ENCODE measurements at regions not wholly inside any gene's neighbourhood (a gene's known extent, or its start where the extent isn't known, plus 50 kb on each side); places are given as distances from the start of the nearest gene placed in this dataset.

DNA sequence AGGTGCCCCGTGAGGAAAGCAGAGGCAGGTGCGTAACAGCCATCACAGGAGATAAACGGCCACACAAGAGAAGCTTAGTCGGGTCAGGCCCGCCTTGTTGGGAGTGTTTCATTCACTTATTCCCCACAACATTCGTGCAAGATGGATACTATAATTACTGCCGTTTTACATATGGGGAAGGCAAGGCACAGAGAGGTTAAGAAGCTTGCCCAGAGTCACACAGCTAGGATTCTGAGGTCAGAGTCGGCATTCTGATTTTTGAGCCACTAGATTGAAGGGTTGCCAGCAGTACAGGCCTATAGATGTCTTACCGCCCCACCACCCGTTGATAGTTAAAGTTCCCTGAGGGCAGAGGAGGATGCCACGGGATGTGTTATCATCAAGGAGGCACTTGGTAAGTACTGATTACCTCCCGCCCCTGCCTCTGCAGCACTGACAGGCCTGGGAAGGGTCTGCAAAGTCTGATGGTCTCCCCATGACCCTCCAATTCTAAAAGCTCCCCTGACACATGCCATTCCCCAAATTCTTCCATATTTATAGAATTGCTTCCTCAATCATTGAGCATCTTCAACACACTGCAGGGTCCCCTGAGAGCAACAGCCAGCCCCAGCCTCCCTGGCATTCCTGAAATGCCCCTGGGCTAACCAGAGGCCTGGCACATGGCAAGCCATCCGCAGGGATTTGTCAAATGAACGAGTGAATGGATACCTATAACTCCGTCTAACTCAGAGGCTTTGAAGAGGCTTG is 74.7 kb upstream of the CLDN14 start:
- no peak for DNase-seq (ENCODE audit: low read depth in 2 of 2)

DNA sequence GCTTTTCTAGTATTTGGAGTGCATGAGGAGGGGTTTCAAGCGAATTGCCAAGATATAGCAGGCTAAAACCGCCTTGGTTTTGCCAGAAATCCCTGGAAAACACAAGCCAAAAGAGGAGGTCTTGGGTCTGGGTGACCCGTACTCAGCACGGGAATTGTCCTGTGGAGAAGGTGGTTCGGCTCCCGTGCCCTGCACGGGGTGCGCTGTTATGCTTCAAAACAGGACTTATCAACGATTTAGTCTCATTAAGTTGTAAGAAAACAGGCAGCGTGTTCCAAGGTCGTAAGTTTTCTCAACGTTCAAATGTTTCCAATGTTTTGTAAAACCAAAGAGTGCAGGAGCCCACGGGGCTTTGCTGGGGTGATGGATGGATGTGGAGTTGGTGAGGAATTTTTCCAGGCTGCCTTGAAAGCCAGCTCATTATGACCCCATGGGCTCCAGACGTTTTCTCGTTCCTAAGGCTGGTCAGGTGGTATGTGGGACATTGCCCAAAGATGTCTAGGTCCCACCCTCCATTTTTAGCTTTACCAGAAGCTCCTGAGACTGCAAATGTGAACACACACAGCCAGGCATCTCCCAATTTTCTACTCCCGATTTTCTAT is 75.4 kb upstream of the CLDN14 start:
- DNase-seq (ENCODE audit: low read depth in 2 of 2) = no peak

DNA sequence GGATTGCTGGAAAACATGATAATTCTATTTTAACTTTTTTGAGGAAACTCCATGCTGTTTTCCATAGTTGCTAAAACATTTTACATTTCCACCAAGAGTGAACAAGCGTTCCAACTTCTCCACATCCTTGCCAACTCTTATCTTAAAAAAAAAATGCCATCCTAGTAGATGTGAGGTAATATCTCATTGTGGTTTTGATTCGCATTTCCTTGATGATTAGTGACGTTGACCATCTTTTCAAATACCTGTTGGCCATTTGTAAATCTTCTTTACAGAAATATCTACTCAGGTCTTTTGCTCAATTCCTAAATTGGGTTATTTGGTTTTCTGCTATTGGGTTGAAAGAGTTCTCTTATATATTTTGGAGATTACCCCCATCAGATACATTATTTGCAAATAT is 77.4 kb upstream of the CLDN14 start:
- no peak for DNase-seq (ENCODE audit: low read depth in 2 of 2)

DNA sequence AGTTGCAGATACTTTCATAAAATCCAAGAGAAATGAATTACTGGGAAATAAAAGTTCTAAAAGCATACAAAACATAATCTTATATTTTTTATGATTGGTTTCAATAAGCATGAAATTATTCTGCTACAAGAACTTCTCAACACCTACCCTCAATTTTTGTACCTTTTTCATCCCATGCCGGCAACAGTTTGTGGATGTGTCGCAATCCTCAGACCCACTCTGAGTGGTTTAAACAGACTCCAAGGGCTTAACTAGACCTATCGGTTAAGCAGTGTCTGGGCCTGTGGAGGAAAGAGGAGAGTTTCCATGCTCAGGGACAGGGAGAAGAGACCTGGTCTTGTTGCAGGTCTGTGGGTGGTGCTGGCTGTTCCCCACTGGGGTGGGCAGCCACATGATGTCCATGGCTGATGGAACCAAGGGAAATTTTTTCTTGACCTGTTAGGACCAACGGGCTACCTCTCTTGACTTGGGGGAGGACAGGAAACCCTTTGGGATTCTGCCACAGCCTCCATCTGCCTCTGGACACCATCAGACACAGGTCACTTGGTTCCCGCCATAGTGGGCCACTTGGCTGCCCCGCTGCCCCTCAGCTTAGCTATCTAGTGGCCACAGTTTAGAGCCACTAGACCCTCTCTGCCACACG is 81.1 kb upstream of the CLDN14 start:
- DNase-seq (ENCODE audit: low read depth in 2 of 2) = no peak

DNA sequence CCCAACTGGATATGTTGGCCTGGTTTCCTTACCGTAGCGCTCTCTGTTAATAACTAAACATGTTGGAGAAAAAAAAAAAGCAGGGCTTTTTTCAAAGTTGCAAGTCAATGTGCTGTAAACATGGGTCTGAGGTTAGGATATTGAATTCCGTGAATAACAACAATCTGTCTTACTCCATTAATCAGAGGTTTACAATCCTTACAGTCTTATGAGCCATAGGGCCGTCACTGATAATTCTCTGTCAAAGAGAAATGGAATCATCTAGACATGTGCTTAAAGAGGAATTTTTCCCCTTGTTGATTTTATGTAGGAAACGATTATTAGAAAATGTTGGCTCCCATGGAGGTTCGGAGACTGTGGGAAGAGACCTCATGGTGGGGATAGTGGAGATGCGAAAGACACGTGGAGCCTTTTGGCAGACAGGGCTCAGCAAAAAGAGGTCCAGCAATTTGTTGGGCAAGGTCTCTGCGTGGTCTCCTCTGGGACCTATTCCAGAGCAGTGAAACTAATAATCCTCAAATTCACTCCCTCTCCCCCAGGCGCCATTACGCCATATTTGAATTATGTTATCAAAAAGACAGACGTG is 83.5 kb upstream of the CLDN14 start:
- DNase-seq (ENCODE audit: low read depth in 2 of 2) = no peak

DNA sequence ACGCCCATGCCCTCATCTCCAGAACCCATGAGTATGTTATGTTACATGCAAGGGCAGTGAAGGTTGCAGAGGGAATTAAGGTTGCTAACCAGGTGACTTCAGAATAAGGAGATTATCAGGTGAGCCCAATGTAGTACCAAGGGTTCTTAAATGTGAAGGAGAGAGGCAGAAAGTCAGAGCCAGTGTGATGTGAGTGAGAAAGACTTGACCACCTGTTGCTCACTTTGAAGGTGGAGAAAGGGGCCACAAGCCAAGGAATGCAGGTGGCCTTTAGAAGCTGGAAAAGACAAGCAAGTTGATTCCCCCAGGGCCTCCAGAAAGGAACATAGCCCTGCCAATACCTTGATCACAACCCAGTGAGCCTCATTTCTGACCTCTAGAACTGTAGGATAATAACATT is 84.7 kb upstream of the CLDN14 start:
- DNase-seq (ENCODE audit: low read depth in 2 of 2) = no peak

DNA sequence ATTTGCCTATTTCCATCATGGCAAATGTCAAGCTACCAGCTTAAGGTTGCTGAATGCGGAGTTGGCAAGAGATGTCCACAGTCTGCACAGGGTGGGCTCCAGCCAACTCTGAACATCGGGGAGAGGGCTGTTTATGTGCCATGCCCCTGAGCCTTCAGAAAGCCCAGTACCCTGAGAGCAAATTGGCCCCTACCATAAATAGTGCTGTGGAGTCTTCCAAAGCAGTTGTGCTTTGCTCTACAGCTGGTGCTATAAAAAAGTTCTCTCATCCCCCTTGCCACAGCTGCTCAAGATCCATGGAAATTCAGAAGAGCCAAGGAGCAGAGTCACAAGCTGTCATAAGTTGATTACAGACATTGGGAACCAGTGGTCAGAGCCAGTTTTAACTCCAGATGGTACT is 85.6 kb upstream of the CLDN14 start:
- DNase-seq (ENCODE audit: low read depth in 2 of 2) = no peak

DNA sequence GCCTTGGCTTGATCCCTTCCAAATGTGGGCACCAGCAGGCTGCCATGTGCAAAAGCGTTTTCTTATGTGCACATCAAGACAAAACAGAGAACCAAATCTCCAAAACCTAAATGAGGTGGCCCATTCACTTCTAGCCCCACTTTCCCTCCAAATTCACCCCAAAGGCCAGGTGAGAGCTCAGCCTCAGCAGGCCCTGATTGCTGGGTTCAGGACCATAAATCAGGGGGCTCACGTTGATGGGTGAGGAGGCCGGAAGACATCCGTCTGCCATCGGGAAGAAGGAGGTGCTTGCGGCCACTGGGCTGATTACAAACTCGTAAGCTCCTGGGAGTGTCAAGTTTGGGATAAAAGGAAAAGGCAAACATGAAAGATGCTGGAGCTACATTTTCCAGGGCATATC is 86.7 kb upstream of the CLDN14 start:
- DNase-seq (ENCODE audit: low read depth in 2 of 2) = no peak

DNA sequence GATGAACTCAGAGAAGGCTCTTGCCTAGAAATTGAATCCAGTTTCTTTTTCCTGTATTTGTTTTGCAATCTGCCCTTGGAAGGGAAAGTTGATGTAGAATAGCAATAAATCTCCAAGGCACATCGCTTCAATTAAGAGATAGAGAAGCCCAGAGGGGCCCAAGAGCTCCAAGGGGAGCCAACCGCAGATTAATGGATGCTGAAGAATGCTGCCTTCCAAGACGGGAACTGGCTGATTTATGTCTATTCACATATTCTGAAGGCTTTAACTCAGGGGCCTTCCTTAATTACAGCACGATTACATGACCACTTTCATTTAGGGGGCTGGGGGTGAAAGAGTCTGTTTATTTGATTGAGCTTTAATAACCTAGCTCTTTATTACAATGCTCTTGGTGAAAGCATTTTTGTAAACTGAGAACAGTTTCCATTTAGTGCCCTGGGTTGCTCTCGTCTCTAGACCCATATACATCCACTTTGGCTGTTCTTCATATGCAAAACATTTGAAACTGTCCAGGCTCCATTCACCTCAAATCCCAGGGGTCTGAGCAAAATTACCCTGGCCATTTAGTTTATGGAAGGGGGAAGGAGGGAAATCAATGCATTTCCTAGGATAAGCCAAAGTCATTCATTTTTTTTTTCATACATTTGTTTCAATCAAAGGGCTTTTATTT is 87.4 kb upstream of the CLDN14 start:
- DNase-seq (ENCODE audit: low read depth in 2 of 2) = no peak

DNA sequence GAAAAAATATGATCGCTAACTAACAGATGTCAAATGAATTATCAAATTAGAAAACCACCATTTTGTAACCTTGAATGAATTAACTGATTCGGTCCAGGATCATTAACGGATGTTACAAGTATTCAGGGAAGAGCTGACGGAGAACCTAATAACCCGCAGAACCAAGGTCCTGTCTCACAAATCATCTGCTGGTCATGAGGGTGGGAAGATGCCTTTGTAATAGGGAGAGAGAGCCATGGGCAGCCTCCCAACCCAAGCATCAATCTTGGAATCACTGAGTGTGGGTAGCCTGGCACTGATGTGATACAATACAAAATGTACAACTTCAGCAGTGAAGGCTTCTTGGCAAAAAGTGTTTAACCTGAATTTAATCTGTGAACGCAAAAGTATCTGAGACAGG is 89.6 kb upstream of the CLDN14 start:
- no peak for DNase-seq (ENCODE audit: low read depth in 2 of 2)

DNA sequence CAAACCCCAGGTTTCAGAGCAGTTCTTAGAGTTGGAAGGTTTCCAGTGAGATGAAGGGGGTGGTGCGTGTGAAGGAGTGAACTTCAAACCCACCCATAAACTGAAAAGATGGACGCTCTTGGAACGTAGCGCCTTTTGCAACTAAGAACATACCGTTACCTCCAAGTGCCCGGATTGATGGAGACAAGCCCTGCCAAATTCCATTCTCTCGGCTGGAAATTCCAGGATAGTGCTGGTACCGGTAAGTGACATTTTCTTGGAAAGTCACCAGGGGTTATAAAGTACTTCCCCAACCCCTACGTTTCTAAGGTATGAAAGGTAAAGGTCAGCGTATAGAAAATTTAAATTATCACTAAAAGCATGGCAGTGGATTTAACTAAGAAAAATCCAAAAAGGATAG is 91.6 kb upstream of the CLDN14 start:
- DNase-seq (ENCODE audit: low read depth in 2 of 2) = no peak

DNA sequence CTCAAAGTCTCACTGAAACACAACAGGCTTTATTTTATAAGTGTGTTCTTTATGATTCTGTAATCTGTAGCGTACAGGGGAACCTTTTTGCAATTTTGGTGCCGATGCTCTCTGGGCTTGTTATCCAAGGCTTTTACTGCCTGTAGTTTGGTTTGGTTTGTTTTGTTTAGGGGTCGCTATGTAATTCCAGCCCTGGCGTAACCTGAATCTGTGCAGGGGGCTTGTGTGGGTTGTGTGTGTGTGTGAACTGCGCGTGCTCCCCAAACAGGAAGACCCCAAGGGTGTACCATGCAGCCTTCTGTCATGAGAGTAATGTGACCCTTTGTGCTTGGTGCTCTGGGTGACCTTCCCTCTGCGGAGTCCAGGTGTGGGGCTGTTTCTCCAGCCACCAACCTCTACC is 92.1 kb upstream of the CLDN14 start:
- no peak for DNase-seq (ENCODE audit: low read depth in 2 of 2)

DNA sequence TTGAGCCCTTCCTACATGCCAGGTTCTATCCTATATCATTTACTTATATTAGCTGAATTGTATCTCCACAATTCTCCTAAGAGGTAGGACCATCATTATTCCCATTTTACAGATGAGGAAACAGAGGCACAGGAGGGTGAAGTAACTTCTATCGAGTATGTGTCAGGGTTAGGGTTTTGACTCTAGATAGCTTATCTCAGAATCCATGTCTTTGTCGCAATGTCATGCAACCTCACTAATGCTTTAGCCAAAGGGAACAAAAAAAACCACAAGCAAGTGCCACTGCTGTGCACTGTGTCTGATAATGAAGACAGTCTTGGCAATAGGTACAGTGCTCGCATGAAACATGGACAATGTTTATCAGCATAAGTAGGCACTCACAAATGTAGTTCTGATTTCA is 95.4 kb upstream of the CLDN14 start:
- no peak for DNase-seq (ENCODE audit: low read depth in 2 of 2)

DNA sequence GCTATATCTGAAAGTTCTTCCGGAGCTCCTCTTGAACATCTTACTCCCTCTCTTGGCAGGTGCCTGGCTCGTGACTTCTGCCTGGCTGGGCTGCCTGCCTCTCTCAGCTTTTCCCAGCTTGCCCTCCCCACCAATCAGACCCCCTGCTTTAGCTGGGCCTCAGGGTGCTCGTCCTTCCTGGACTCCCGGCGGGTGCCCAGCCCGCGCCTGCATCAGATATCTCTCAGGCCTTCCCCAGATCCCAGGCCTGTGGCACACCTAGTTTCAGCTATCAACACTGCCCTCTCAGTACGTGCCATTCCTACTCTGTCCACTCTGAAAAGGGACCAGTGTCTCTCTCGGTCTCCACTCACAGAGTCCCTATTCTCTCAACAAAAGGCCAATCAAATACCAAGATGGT is 96.5 kb upstream of the CLDN14 start:
- no peak for DNase-seq (ENCODE audit: low read depth in 2 of 2)

DNA sequence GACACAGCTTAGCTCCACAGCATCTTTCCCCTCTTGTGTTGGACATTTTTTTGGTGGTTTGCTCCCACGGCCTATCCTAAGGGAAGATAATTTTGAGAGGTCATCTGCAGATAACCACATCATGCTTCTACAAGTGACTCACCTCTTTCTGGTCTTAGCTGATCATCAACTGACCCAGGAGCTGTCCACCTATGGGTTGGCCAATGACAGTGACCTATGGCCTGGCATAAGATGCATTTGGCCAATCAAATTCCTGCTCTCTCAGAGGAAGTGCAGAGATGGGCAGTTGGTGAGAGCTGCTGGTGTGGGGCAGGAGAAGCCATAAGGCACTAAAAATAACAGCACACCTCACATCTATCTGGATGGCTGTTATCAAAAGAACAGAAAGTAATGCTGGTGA is 100.0 kb upstream of the CLDN14 start:
- no peak for DNase-seq (ENCODE audit: low read depth in 2 of 2)

DNA sequence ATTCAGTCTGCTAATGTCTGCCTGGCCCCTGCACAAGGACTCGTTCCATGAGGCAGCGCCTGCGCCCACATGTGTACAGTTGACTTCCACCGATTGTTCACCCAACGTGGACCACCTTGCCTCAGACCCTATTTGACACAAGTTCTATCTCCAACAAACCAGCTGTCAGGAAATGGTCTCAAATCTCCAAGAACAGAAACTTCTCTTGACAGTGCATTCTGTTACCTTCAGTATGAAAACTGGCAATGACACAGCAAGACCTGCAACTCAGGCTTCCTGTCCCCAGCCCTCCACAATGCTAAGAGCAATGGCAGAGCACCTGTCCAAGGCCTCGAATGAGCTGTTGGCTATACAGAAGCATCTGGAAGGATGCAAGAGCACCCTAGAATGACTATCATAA is 102.3 kb upstream of the CLDN14 start:
- DNase-seq (ENCODE audit: low read depth in 2 of 2) = no peak

DNA sequence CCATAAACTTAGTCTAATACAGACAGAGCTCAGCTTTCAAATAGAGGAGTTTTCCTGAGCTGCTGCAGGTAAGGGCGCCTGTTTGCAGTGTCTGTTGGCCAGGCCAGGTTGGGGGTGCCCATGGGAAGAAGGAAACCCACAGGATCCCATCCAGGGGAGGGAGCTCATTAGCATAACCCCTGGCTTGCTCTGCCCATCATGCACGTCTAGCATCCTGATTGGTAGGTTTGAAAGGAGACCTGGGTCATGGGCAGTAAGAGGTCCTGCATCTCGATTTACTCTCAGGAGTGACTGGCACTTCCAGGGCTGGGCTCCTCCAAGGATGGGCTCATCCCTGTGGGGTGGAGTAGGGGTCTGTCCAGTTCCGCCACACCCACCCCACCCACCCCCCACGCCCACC is 103.7 kb upstream of the CLDN14 start:
- no peak for DNase-seq (ENCODE audit: low read depth in 2 of 2)

DNA sequence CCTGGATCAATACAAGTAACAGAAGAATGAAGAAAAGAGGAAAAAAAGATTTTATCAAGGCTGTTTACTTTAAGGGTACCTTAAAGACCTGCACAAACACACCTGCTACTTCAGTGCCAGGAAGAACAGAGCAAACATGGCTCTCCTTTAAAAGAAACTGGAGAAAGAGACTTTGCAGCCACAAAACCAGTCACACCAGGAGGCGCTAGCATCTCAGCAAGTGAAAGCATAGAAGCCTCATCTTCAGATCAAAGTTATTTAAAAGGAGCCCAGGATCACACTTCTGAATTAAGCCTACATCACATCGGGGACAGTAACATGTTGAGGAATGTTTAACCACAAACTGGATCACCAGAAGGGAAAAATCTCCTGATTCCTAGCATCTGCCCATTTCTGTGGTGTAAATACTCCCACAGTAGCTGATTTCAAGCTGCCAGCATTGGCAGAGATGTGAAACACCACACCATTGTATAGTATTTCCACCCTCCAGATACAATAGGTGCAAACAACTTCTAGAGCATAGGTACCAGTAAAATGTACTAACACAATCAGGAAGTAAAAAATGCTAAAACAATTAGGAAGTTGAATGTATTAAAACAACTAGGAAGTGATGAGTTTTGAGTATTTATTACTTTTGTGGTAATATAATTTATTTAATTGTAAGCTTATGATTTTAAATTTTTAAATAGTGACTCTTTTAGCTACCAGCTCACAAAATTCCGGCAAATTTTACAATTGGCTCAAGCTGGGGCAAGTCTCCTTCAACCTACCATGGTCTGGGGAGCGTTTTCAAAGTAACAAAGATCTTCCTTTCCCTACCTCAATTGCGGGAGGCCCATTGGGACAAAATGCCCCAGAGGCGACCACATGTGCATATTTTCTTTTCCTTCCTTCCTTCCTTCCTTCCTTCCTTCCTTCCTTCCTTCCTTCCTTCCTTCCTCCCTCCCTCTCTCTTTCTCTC is 105.3 kb upstream of the CLDN14 start:
- DNase-seq (ENCODE audit: low read depth in 2 of 2) = no peak

DNA sequence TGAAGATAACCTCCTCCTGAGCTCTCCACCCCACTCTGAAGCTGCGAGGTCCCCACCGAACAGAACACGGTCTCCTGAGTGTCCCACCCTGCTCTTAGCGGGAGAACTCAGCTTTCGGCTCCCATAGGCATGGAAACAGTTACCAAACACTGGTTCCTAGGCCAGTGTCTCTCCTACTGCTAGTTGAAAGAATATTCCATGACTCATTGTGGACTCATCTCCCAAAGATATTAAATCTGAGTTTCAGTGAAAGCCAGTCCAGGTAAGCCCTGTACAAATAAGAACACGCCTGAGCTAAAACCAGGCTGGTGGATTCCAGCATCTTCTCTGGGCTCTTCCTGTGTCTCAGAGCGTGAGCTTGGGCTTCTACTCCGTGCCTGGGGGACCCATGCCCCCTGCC is 107.5 kb upstream of the CLDN14 start:
- no peak for DNase-seq (ENCODE audit: low read depth in 2 of 2)

DNA sequence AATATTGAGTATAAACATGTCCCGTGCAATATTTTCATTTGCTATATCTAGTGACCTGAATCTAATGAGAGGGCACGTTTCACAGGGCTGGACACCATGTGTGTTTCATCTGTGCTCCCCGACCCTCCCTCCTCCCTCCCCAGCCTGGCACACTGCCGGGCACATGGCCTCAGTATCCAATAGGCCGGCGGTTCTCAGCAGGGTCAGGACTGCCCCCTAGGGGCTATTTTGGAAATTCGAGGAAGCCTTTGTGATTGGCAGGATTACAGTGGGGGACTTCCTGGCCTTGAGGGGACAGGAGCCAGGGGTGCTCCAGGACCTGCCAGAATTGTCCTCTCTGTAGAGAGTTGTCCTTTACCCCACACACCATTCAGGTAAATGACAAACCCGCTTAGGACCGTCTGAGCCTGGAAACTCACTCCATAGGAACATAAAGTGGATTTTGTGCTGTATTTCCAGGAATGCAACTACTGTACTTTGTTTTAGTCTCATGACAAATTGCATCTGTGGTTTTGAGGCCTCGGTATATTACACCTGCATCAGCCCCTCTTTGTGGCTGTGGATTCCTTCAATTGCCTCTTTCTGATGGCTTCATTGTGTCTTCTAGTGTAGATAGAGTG is 109.5 kb upstream of the SIM2 start:
- no peak for DNase-seq (ENCODE audit: low read depth in 2 of 2)

Measured in stimulated activated CD8-positive, alpha-beta memory T cell treated with anti-CD3 and anti-CD28 coated beads, Interleukin-7, amount 100 ng/mL, for 4 hours (primary cell).